ENCODE measurements at regions not wholly inside any gene's neighbourhood (a gene's known extent, or its start where the extent isn't known, plus 50 kb on each side); places are given as distances from the start of the nearest gene placed in this dataset.

DNA sequence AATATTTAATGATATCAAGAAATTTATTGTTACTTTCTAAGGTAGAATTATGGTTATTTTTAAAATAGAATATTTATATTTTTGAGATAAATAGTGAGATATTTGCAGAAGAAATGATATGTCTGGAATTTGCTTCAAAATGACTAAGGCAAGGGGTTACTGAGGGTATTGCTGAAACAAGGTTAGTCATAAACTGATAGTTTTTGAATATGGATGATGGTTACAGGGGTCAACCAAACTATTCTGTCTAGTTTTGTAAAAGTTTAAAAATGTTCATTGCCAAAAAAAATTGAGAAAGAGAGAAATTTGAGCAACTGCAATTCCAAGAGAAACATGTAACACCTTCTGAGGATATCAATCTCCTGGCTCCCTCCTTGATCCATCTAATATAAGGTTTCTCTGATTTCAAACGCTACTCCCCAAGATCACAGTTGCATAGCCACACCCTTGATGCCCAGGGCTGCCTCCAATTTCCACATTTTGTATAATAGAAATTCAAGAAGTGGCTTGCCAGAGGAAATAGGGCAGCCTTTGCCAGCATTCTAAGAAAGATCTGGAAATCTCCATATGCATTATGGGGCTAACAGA, 159.4 kb upstream of the NAMPT start:
- TF ChIP-seq PPARA (CRISPR knock-in tag; IDR thresholded peaks at IDR 0.05; ENCODE audit: borderline replicate concordance) = no peak
- TF ChIP-seq BACH2 (CRISPR knock-in tag; IDR thresholded peaks at IDR 0.05; ENCODE audit: borderline replicate concordance) = no peak
- no peak for TF ChIP-seq ZNF8 (CRISPR knock-in tag; IDR thresholded peaks at IDR 0.05)
- TF ChIP-seq, protein P1, sequence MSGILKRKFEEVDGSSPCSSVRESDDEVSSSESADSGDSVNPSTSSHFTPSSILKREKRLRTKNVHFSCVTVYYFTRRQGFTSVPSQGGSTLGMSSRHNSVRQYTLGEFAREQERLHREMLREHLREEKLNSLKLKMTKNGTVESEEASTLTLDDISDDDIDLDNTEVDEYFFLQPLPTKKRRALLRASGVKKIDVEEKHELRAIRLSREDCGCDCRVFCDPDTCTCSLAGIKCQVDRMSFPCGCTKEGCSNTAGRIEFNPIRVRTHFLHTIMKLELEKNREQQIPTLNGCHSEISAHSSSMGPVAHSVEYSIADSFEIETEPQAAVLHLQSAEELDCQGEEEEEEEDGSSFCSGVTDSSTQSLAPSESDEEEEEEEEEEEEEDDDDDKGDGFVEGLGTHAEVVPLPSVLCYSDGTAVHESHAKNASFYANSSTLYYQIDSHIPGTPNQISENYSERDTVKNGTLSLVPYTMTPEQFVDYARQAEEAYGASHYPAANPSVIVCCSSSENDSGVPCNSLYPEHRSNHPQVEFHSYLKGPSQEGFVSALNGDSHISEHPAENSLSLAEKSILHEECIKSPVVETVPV (CRISPR knock-in tag; IDR thresholded peaks at IDR 0.05) = no peak
- no peak for TF ChIP-seq ARNTL (CRISPR knock-in tag; IDR thresholded peaks at IDR 0.05; ENCODE audit: borderline replicate concordance, low read depth)
- TF ChIP-seq PATZ1 (CRISPR knock-in tag; IDR thresholded peaks at IDR 0.05; ENCODE audit: borderline replicate concordance) = no peak
- no peak for TF ChIP-seq OSR1 (CRISPR knock-in tag; IDR thresholded peaks at IDR 0.05)
- no peak for TF ChIP-seq RARB (CRISPR knock-in tag; IDR thresholded peaks at IDR 0.05)
- TF ChIP-seq ZC3H10 (CRISPR knock-in tag; IDR thresholded peaks at IDR 0.05) = no peak
- no peak for TF ChIP-seq ZNF70 (CRISPR knock-in tag; IDR thresholded peaks at IDR 0.05)

Data from SK-N-SH treated with all-trans-retinoic acid at 6 μM for 48 hours (cell line).